Breast epithelium (tissue), 3 donors: ENCODE measurements at regions not wholly inside any gene's neighbourhood (a gene's known extent, or its start where the extent isn't known, plus 50 kb on each side); places are given as distances from the start of the nearest gene placed in this dataset.

Experiments used
- CTCF ChIP-seq, 3 donors: fragments of 450-650 bp; IDR thresholded peaks; one replicate each; pipeline ENCODE4 v1.5.1; 2016 to 2017; ENCODE audit warnings: antibody characterized with exemption in 3 of 3, mild to moderate bottlenecking in 3 of 3, moderate library complexity in 3 of 3
- POLR2A ChIP-seq: fragments of 450-650 bp; IDR thresholded peaks from one replicate; pipeline ENCODE4 v1.6.1; 2016; ENCODE audit warnings: antibody characterized with exemption, mild to moderate bottlenecking, moderate library complexity
- POLR2AphosphoS5 ChIP-seq, 3 donors: sonication (generic); formaldehyde crosslinking; IDR thresholded peaks; one replicate each; pipeline ENCODE4 v1.6.1; 2017; ENCODE audit warnings: antibody characterized with exemption in 3 of 3

DNA sequence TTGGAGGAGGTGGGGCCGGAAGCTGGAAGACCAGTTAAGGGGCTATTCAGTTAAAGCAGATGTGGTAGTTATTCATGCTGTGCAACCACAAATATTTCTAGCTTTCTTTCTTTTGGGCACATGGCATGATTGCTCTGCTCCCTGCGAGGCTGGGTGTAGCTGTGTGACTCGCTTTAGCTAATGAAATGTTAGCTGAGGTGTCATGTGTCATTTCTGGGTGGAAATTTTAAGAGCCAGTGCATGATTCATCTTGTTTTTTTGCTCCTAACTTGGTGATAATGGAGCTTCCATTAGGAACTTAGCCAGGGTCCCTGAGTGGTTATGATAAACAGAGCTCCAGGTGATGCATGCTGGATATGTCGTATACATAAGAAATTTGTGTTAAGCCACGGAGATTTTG is 300.6 kb downstream of the SATB1 start:
- no peak for TF ChIP-seq CTCF (IDR thresholded peaks at IDR 0.05)
- TF ChIP-seq POLR2A, result no peak
- TF ChIP-seq POLR2AphosphoS5 (IDR thresholded peaks at IDR 0.05), result no peak
